Body of pancreas (tissue), 4 donors: ENCODE measurements at regions not wholly inside any gene's neighbourhood (a gene's known extent, or its start where the extent isn't known, plus 50 kb on each side); places are given as distances from the start of the nearest gene placed in this dataset.

Source experiments
- POLR2A ChIP-seq, 3 donors: fragments of 450-650 bp; IDR thresholded peaks; one replicate each; pipeline ENCODE4 v1.6.1; 2016; ENCODE audit warnings: antibody characterized with exemption in 3 of 3, mild to moderate bottlenecking in 2 of 3
- TF ChIP-seq, protein P1 (sequence below), 7 experiments: fragments of 450-650 bp in 4 of 7; fragments of 200-600 bp in 3 of 7; sonication (generic) in 3 of 7; IDR thresholded peaks; one replicate each; pipeline ENCODE4 v1.5.1; 2016 to 2019; ENCODE audit warnings: antibody characterized with exemption in 7 of 7

- TF ChIP-seq, protein P1, sequence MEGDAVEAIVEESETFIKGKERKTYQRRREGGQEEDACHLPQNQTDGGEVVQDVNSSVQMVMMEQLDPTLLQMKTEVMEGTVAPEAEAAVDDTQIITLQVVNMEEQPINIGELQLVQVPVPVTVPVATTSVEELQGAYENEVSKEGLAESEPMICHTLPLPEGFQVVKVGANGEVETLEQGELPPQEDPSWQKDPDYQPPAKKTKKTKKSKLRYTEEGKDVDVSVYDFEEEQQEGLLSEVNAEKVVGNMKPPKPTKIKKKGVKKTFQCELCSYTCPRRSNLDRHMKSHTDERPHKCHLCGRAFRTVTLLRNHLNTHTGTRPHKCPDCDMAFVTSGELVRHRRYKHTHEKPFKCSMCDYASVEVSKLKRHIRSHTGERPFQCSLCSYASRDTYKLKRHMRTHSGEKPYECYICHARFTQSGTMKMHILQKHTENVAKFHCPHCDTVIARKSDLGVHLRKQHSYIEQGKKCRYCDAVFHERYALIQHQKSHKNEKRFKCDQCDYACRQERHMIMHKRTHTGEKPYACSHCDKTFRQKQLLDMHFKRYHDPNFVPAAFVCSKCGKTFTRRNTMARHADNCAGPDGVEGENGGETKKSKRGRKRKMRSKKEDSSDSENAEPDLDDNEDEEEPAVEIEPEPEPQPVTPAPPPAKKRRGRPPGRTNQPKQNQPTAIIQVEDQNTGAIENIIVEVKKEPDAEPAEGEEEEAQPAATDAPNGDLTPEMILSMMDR (IDR thresholded peaks at IDR 0.05) = no peak
- no peak for TF ChIP-seq POLR2A (IDR thresholded peaks at IDR 0.05)
These were observed 777.6 kb upstream of the SOX11 start for GRCh38 chr2:4914551-4914950.
